ENCODE measurements at regions not wholly inside any gene's neighbourhood (a gene's known extent, or its start where the extent isn't known, plus 50 kb on each side); places are given as distances from the start of the nearest gene placed in this dataset.
"Not testable (repeated sequence)": the region's sequence is repeated elsewhere in the genome, so short reads cannot be mapped to it uniquely, and the experiment has no call there.

- no peak for TF ChIP-seq CTCF (IDR thresholded peaks at IDR 0.05; ENCODE audit: low read depth, low read length, missing control alignments)
- no peak for DNase-seq (ENCODE audit: low read depth)
- no peak overlapping the region for H3K4me3 ChIP-seq (ENCODE audit: low read depth, low read length)
- in situ Hi-C loops (cut with HindIII; ENCODE audit: low sequenced_read_pairs), result no loop called here
Observed at GRCh38 chr11:50169634-50170033, 137.0 kb downstream of the OR4C45 start.

GRCh38 chr11:50170115-50170514 lies 137.4 kb downstream of the OR4C45 start:
- no peak overlapping the region for H3K4me3 ChIP-seq (ENCODE audit: low read depth, low read length)
- TF ChIP-seq CTCF (IDR thresholded peaks at IDR 0.05; ENCODE audit: low read depth, low read length, missing control alignments), result no peak
- in situ Hi-C loops (cut with HindIII; ENCODE audit: low sequenced_read_pairs), result no loop called here
- no peak for DNase-seq (ENCODE audit: low read depth)

- in situ Hi-C loops (cut with HindIII; ENCODE audit: low sequenced_read_pairs), result no loop called here
- DNase-seq (ENCODE audit: low read depth), result no peak
- no peak overlapping the region for H3K4me3 ChIP-seq (ENCODE audit: low read depth, low read length)
- no peak for TF ChIP-seq CTCF (IDR thresholded peaks at IDR 0.05; ENCODE audit: low read depth, low read length, missing control alignments)
Observed at GRCh38 chr11:50174189-50174588, 141.5 kb downstream of the OR4C45 start.

- no peak for DNase-seq (ENCODE audit: low read depth)
- in situ Hi-C loops (cut with HindIII; ENCODE audit: low sequenced_read_pairs), result no loop called here
- TF ChIP-seq CTCF (IDR thresholded peaks at IDR 0.05; ENCODE audit: low read depth, low read length, missing control alignments), result no peak
- H3K4me3 ChIP-seq (ENCODE audit: low read depth, low read length), result no peak overlapping the region
Observed at GRCh38 chr11:50174975-50175374, 142.3 kb downstream of the OR4C45 start.

GRCh38 chr11:50178737-50179136 lies 146.1 kb downstream of the OR4C45 start:
- no peak for TF ChIP-seq CTCF (IDR thresholded peaks at IDR 0.05; ENCODE audit: low read depth, low read length, missing control alignments)
- in situ Hi-C loops (cut with HindIII; ENCODE audit: low sequenced_read_pairs), result no loop called here
- no peak for DNase-seq (ENCODE audit: low read depth)
- H3K4me3 ChIP-seq (ENCODE audit: low read depth, low read length), result no peak overlapping the region

GRCh38 chr11:50181334-50181733 lies 148.7 kb downstream of the OR4C45 start:
- H3K4me3 ChIP-seq (ENCODE audit: low read depth, low read length), result no peak overlapping the region
- TF ChIP-seq CTCF (IDR thresholded peaks at IDR 0.05; ENCODE audit: low read depth, low read length, missing control alignments), result no peak
- no peak for DNase-seq (ENCODE audit: low read depth)
- in situ Hi-C loops (cut with HindIII; ENCODE audit: low sequenced_read_pairs), result no loop called here

GRCh38 chr11:50182486-50182885 lies 149.8 kb downstream of the OR4C45 start:
- no peak overlapping the region for H3K4me3 ChIP-seq (ENCODE audit: low read depth, low read length)
- TF ChIP-seq CTCF (IDR thresholded peaks at IDR 0.05; ENCODE audit: low read depth, low read length, missing control alignments), result no peak
- no peak for DNase-seq (ENCODE audit: low read depth)
- in situ Hi-C loops (cut with HindIII; ENCODE audit: low sequenced_read_pairs), result no loop called here

GRCh38 chr11:50183170-50183569 lies 150.5 kb downstream of the OR4C45 start:
- DNase-seq (ENCODE audit: low read depth); H3K4me3 ChIP-seq (ENCODE audit: low read depth, low read length); in situ Hi-C loops (cut with HindIII; ENCODE audit: low sequenced_read_pairs): not testable (repeated sequence)
